GM20000 (cell line): ENCODE measurements at regions not wholly inside any gene's neighbourhood (a gene's known extent, or its start where the extent isn't known, plus 50 kb on each side); places are given as distances from the start of the nearest gene placed in this dataset.
"Not testable (repeated sequence)": the region's sequence is repeated elsewhere in the genome, so short reads cannot be mapped to it uniquely, and the experiment has no call there.

Experiments
- DNase-seq: peaks from one replicate; pipeline ENCODE4 v3.0.0; 2012; ENCODE audit warnings: low spot score
- TF ChIP-seq, protein P1 (sequence below): IDR thresholded peaks from 2 replicates; pipeline ENCODE4 v1.5.1; 2012; ENCODE audit warnings: mild to moderate bottlenecking, control low read depth; ENCODE audit errors: extremely low read depth, missing control alignments

GRCh38 chr6:119428633-119429032 is 79.1 kb upstream of the MAN1A1 start:
- DNase-seq = no peak
- TF ChIP-seq, protein P1, sequence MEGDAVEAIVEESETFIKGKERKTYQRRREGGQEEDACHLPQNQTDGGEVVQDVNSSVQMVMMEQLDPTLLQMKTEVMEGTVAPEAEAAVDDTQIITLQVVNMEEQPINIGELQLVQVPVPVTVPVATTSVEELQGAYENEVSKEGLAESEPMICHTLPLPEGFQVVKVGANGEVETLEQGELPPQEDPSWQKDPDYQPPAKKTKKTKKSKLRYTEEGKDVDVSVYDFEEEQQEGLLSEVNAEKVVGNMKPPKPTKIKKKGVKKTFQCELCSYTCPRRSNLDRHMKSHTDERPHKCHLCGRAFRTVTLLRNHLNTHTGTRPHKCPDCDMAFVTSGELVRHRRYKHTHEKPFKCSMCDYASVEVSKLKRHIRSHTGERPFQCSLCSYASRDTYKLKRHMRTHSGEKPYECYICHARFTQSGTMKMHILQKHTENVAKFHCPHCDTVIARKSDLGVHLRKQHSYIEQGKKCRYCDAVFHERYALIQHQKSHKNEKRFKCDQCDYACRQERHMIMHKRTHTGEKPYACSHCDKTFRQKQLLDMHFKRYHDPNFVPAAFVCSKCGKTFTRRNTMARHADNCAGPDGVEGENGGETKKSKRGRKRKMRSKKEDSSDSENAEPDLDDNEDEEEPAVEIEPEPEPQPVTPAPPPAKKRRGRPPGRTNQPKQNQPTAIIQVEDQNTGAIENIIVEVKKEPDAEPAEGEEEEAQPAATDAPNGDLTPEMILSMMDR = no peak

DNA sequence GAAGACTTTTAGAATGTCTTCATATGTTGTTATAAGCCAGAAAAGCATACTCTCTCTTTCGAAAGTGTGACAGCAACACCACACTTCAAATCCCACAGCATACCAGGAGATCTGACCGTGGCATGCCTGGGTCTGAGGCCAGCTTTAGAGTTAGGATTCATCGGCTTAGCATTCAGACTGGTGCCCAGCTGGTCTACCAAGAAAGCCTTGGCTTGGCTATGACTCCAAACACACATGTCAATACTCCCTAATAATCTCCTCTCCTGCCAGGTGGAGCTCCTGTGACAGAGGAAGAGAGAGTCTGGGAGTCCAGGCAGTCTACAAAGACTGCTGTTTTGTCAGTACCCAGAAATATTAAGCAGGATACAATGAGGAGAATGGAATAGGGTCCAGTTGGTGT is 77.1 kb upstream of the MAN1A1 start:
- TF ChIP-seq, protein P1 = no peak
- DNase-seq = no peak

DNA sequence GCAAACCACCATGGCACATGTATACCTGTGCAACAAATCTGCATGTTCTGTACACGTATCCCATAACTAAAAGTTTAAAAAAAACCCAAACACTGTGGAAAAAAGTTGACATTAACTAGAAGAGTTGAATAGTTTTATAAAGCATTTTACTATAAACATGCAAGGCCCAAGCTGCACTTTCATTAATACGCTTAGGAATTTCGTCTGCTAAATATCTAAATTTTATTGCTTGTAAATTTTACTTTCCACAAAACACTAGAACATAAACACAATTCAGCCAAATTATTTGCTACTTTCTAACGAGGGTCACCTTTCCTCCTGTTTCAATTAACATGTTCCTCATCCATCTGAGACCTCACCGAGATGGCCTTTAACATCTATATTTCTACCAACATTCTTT is 74.4 kb upstream of the MAN1A1 start:
- TF ChIP-seq, protein P1 = no peak
- no peak for DNase-seq

DNA sequence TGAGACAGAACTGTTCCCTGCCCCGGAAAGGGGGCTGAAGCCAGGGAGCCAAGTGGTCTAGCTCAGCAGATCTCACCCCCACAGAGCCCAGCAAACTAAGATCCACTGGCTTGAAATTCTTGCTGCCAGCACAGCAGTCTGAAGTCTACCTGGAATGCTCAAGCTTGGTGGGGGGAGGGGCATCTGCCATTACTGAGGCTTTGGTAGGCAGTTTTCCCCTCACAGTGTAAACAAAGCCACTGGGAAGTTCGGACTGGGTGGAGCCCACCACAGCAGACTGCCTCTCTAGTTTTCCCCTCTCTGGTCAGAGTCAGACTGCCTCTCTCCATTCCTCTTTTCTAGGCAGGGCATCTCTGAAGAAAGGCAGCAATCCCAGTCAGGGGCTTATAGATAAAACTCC is 68.5 kb upstream of the MAN1A1 start:
- DNase-seq = not testable (repeated sequence)

DNA sequence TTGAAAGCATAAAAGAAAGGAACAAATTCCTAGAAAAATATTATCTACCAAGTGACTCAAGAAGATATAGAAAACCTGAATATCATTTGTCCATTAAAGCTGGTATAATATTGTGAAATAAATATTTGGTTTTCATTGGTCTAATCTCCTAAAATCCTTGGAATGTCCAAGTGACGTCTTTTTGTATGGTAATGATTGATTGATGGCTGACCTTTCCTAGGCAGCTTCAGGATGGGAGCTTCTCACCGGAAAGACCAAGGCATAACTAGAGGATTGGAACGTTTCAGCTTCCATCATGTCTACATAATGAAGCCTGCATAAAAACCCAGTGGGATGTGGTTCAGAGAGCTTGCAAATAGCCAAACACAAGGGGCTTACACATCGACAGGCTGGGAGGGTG is 57.6 kb upstream of the MAN1A1 start:
- TF ChIP-seq, protein P1 = no peak
- DNase-seq = no peak

GRCh38 chr6:119405114-119405513 is 55.6 kb upstream of the MAN1A1 start:
- not testable (repeated sequence) for DNase-seq
